ENCODE measurements at regions not wholly inside any gene's neighbourhood (a gene's known extent, or its start where the extent isn't known, plus 50 kb on each side); places are given as distances from the start of the nearest gene placed in this dataset.
"Not testable (repeated sequence)": the region's sequence is repeated elsewhere in the genome, so short reads cannot be mapped to it uniquely, and the experiment has no call there.

DNA sequence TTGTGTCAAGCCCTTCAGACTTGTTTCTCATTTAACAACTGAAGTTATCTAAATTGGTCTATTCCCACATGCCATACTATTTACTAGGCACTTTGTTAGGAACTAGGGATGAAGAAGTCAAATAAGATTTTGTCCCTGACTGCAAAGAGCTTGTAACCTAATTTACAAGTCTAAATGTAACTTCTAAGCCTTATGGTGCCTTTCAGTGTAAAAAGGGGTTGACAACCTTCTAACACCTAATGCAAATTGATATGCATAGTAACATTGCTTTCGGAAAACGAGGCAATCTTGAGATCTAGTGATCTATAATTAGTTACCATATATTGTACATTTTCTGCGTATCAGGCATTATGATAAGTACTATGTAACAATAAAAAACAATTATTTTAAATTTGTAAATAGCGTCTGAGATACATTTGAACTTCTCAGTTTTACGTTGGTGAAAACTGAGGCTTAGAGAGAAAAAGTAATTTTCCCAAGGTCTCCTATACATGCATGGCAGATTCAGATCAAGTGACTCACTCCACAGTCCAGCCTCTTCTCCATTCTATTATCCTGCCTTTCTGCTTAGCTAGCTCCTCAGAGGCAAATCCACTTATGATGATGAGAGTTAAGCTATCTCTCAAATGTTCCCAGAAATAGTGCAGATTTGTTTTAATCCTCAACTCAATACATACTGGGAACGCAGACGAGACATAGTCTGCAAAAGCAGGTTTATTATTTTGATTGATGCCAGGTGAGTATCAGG, 764.9 kb upstream of the SLITRK5 start:
- TF ChIP-seq, protein P1, sequence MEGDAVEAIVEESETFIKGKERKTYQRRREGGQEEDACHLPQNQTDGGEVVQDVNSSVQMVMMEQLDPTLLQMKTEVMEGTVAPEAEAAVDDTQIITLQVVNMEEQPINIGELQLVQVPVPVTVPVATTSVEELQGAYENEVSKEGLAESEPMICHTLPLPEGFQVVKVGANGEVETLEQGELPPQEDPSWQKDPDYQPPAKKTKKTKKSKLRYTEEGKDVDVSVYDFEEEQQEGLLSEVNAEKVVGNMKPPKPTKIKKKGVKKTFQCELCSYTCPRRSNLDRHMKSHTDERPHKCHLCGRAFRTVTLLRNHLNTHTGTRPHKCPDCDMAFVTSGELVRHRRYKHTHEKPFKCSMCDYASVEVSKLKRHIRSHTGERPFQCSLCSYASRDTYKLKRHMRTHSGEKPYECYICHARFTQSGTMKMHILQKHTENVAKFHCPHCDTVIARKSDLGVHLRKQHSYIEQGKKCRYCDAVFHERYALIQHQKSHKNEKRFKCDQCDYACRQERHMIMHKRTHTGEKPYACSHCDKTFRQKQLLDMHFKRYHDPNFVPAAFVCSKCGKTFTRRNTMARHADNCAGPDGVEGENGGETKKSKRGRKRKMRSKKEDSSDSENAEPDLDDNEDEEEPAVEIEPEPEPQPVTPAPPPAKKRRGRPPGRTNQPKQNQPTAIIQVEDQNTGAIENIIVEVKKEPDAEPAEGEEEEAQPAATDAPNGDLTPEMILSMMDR (IDR thresholded peaks at IDR 0.05; ENCODE audit: borderline replicate concordance, control extremely low read depth, extremely low read depth, insufficient read depth, missing control alignments): no peak
- no peak for DNase-seq (ENCODE audit: low spot score)
- in situ Hi-C loops (cut with MboI; ENCODE audit: low sequenced_read_pairs, unreplicated experiment): no loop called here

DNA sequence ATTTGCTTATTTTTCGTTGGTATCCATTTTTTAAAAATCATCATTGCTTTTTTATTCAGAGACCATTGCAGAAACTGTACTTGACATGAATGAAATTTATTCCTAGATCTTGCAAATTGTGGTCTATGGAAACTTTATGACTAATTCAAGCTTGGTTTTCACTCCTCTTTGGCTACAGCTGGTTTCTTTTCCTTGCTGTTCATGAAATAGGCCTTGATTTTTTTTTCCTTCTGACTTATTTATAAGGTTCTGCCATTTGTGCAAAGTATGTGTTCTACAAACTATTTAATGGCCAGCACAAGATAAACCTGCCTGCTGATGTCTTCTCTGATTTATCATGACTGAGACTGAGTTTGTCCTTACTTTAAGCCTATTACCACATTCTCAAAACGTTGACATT, 764.0 kb upstream of the SLITRK5 start:
- TF ChIP-seq, protein P1 (IDR thresholded peaks at IDR 0.05; ENCODE audit: borderline replicate concordance, control extremely low read depth, extremely low read depth, insufficient read depth, missing control alignments): no peak
- no peak for DNase-seq (ENCODE audit: low spot score)
- in situ Hi-C loops (cut with MboI; ENCODE audit: low sequenced_read_pairs, unreplicated experiment): no loop called here

DNA sequence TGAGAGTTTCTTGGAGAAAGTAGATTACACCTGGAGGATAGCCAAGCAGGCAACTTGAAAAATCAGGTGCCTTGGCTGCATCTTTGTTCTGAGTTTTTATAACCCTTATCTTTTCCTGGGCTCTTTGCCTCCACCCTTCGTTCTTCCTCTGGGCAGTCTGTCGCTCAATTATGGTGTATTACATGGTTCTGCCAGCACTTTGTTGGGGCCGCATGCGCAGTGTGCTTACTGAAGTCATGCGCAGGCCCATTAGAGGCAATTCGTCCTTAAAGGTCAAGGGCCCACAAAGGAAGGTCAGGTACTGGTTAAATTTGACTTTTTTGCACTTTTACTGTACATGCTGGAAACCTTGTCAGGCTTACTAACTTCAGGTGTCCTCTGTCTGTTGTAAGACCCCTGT, 761.9 kb upstream of the SLITRK5 start:
- in situ Hi-C loops (cut with MboI; ENCODE audit: low sequenced_read_pairs, unreplicated experiment): no loop called here
- TF ChIP-seq, protein P1 (IDR thresholded peaks at IDR 0.05; ENCODE audit: borderline replicate concordance, control extremely low read depth, extremely low read depth, insufficient read depth, missing control alignments): no peak
- DNase-seq (ENCODE audit: low spot score): no peak

DNA sequence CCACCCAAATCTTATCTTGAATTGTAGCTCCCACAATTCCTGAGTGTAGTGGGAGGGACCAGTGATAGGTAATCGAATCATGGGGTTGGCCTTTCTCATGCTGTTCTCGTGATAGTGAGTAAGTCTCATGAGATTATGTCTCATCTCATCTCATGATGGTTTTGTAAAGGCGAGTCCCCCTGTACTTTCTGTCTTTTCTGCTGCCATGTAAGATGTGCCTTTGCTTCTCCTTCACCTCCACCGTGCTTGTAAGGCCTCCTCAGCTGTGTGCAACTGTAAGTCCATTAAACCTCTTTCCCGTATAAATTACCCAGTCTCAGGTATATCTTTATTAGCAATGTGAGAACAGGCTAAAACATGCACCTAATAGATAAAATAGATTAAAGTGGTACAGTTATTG, 756.4 kb upstream of the SLITRK5 start:
- DNase-seq (ENCODE audit: low spot score): no peak
- TF ChIP-seq, protein P1 (IDR thresholded peaks at IDR 0.05; ENCODE audit: borderline replicate concordance, control extremely low read depth, extremely low read depth, insufficient read depth, missing control alignments): no peak
- in situ Hi-C loops (cut with MboI; ENCODE audit: low sequenced_read_pairs, unreplicated experiment): no loop called here

DNA sequence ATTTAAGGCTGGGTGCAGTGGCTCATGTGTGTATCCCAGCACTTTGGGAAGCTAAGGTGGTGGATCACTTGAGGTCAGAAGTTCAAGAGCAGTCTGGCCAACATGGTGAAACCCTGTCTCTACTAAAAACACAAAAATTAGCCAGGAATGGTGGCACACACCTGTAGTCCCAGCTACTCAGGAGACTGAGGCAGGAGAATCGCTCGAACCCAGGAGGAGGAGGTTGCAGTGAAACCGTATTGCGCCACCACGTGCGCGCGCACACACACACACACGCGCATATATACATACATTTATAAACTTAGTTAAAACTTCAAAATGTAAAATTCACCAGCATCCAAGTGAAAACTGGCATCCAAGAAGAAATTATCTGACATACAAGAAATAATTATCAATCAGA, 753.7 kb upstream of the SLITRK5 start:
- DNase-seq (ENCODE audit: low spot score); in situ Hi-C loops (cut with MboI; ENCODE audit: low sequenced_read_pairs, unreplicated experiment): not testable (repeated sequence)

DNA sequence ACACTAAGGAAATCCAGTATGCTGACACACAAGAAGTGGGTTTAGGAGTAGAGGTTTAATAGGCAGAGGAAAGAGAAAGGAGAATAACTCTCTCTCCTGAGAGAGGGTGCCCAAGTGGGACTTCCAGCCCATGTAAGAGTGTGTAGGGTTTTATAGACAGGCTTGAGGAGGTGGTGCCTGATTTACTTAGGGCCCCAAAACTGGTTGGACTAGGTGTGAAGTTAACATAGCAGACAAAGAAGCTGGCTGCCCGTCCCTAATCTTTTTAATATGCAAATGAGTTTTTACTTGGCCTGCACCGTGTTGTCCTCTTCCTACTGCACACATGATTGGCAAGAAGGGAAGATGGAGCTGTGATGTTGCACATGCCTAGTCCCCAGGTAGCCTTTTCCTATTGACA, 752.5 kb upstream of the SLITRK5 start:
- in situ Hi-C loops (cut with MboI; ENCODE audit: low sequenced_read_pairs, unreplicated experiment): no loop called here
- TF ChIP-seq, protein P1 (IDR thresholded peaks at IDR 0.05; ENCODE audit: borderline replicate concordance, control extremely low read depth, extremely low read depth, insufficient read depth, missing control alignments): no peak
- no peak for DNase-seq (ENCODE audit: low spot score)

DNA sequence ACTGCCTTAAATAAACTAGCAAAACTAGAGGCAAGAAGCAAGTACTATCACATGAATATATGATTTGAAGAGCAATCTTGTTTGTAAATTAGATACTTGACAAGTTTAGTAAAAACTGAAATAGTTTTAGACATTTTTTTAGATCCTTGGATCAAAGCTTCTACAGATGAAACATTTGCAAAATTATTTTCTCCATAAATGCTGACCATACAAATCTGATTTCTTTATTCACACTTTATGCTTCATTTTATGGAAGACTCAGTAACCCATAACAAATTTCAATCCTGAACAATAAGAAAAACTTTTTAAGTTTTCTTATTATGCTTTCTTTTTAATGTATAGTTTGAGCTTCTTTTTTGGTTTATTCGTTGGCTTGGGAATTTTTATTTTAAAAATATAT, 750.2 kb upstream of the SLITRK5 start:
- in situ Hi-C loops (cut with MboI; ENCODE audit: low sequenced_read_pairs, unreplicated experiment): no loop called here
- TF ChIP-seq, protein P1 (IDR thresholded peaks at IDR 0.05; ENCODE audit: borderline replicate concordance, control extremely low read depth, extremely low read depth, insufficient read depth, missing control alignments): no peak
- DNase-seq (ENCODE audit: low spot score): no peak

Measured in GM13976 (cell line).